Trophoblast cell (in vitro differentiated cells and primary cell): ENCODE measurements at regions not wholly inside any gene's neighbourhood (a gene's known extent, or its start where the extent isn't known, plus 50 kb on each side); places are given as distances from the start of the nearest gene placed in this dataset.
"Not testable (repeated sequence)": the region's sequence is repeated elsewhere in the genome, so short reads cannot be mapped to it uniquely, and the experiment has no call there.

Experiments used
- DNase-seq, 2 donors: peaks; one replicate each; pipeline ENCODE4 v3.0.0-alpha.2; 2016
- H2AFZ ChIP-seq: 2 replicates; pipeline ENCODE4 v1.6.1; 2013; ENCODE audit warnings: low read length, moderate library complexity, mild to moderate bottlenecking; ENCODE audit not compliant: insufficient read depth, poor library complexity
- H2AK5ac ChIP-seq: 2 replicates; pipeline ENCODE4 v1.6.1; 2013; ENCODE audit warnings: mild to moderate bottlenecking, low read length
- H2BK120ac ChIP-seq: 2 replicates; pipeline ENCODE4 v1.6.1; 2013; ENCODE audit warnings: low read length, mild to moderate bottlenecking, moderate library complexity; ENCODE audit not compliant: insufficient read depth, poor library complexity
- H2BK12ac ChIP-seq: 2 replicates; pipeline ENCODE4 v1.6.1; 2013; ENCODE audit warnings: mild to moderate bottlenecking, low read length, moderate library complexity
- H2BK5ac ChIP-seq: 2 replicates; pipeline ENCODE4 v1.6.1; 2013; ENCODE audit warnings: low read length, low read depth, moderate library complexity, mild to moderate bottlenecking; ENCODE audit not compliant: poor library complexity
- H3K14ac ChIP-seq: 2 replicates; pipeline ENCODE4 v1.6.1; 2013; ENCODE audit warnings: mild to moderate bottlenecking, low read length
- H3K18ac ChIP-seq: 2 replicates; pipeline ENCODE4 v1.6.1; 2013; ENCODE audit warnings: mild to moderate bottlenecking, low read length
- H3K23ac ChIP-seq: 2 replicates; pipeline ENCODE4 v1.6.1; 2013; ENCODE audit warnings: low read length
- H3K27ac ChIP-seq: 2 replicates; pipeline ENCODE4 v1.5.1; 2013; ENCODE audit warnings: low read depth, mild to moderate bottlenecking, inconsistent platforms, low read length, moderate library complexity
- H3K27me3 ChIP-seq: 2 replicates; pipeline ENCODE4 v1.6.1; 2013; ENCODE audit warnings: inconsistent platforms, mild to moderate bottlenecking, low read length, moderate library complexity; ENCODE audit not compliant: insufficient read depth
- H3K36me3 ChIP-seq, 2 experiments: 1 replicate in 1 of 2; 2 replicates in 1 of 2; pipeline ENCODE4 v1.6.1; 2013; ENCODE audit warnings: low read length in 2 of 2, mild to moderate bottlenecking in 2 of 2, moderate library complexity in 1 of 2; ENCODE audit not compliant: insufficient read depth in 2 of 2, control insufficient read depth in 1 of 2
- H3K4ac ChIP-seq: 2 replicates; pipeline ENCODE4 v1.6.1; 2013; ENCODE audit warnings: low read depth, mild to moderate bottlenecking, low read length, moderate library complexity
- H3K4me1 ChIP-seq, 2 experiments: 1 replicate in 1 of 2; 2 replicates in 1 of 2; pipeline ENCODE4 v1.6.1; 2013; ENCODE audit warnings: low read length in 2 of 2, mild to moderate bottlenecking in 2 of 2, moderate library complexity in 1 of 2; ENCODE audit not compliant: insufficient read depth in 2 of 2, control insufficient read depth in 1 of 2
- H3K4me2 ChIP-seq: 2 replicates; pipeline ENCODE4 v1.6.1; 2013; ENCODE audit warnings: inconsistent platforms, mild to moderate bottlenecking, low read length, moderate library complexity
- H3K4me3 ChIP-seq: 2 replicates; pipeline ENCODE4 v1.5.1; 2013; ENCODE audit warnings: mild to moderate bottlenecking, low read depth, low read length, inconsistent platforms
- H3K79me1 ChIP-seq: one replicate; pipeline ENCODE4 v1.6.1; 2013; ENCODE audit warnings: low read length
- H3K79me2 ChIP-seq: 2 replicates; pipeline ENCODE4 v1.6.1; 2013; ENCODE audit warnings: low read length, mild to moderate bottlenecking; ENCODE audit not compliant: control insufficient read depth, insufficient read depth, poor library complexity
- H3K9ac ChIP-seq: 2 replicates; pipeline ENCODE4 v1.6.1; 2013; ENCODE audit warnings: mild to moderate bottlenecking, low read length
- H3K9me3 ChIP-seq: 2 replicates; pipeline ENCODE4 v1.6.1; 2013; ENCODE audit warnings: low read depth, mild to moderate bottlenecking, control low read depth, inconsistent platforms, low read length; ENCODE audit not compliant: insufficient read depth
- H4K12ac ChIP-seq: 2 replicates; pipeline ENCODE4 v1.6.1; 2013; ENCODE audit warnings: low read depth, mild to moderate bottlenecking, low read length, moderate library complexity
- H4K8ac ChIP-seq: 2 replicates; pipeline ENCODE4 v1.6.1; 2013; ENCODE audit warnings: low read depth, mild to moderate bottlenecking, low read length, moderate library complexity
- H4K91ac ChIP-seq: one replicate; pipeline ENCODE4 v1.6.1; 2013; ENCODE audit warnings: low read depth, mild to moderate bottlenecking, low read length, moderate library complexity
- WGBS: extraction: QIAGEN DNeasy Blood & Tissue Kit; methylation state at CpG from one replicate; pipeline ENCODE4 v1.1.7; 2013; ENCODE audit warnings: missing lambda C conversion rate; ENCODE audit not compliant: insufficient read length, insufficient coverage; ENCODE audit errors: extremely low coverage; 5-methylcytosine and 5-hydroxymethylcytosine counted together

DNA sequence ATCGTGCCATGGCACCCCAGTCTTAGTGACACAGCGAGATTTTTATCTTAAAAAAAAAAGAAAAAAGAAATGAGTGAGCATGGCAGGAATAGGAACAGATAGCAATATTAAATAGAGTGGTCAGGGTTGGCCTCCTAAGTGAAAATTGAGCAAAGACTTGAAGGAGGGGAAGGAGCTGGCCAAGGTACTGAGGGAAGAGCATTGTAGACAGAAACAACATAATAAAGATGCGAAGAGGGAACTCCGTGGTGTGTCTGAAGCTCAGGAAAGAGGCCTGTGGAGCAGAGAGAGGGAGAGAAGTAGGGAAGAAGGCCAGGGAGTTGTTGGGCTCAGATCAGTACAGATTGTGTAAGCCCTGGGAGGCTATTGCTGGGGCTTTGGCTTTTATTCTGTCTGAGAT is 1256.1 kb downstream of the FOXD4L5 start:
- not testable (repeated sequence) for H3K18ac ChIP-seq, H4K12ac ChIP-seq, H3K14ac ChIP-seq, H3K27me3 ChIP-seq, H3K79me2 ChIP-seq, H2BK5ac ChIP-seq, H3K27ac ChIP-seq, H3K23ac ChIP-seq, H4K91ac ChIP-seq, H2BK12ac ChIP-seq, H2AFZ ChIP-seq, H3K4me1 ChIP-seq, H2AK5ac ChIP-seq, H3K36me3 ChIP-seq, H4K8ac ChIP-seq, H3K9ac ChIP-seq, H3K79me1 ChIP-seq, H2BK120ac ChIP-seq, H3K4ac ChIP-seq, H3K4me3 ChIP-seq, H3K4me2 ChIP-seq, DNase-seq
- H3K9me3 ChIP-seq: peaks cover 15% of the 10 kb centered on the region
- WGBS: no CpG with 5 or more reads among the region's 4 CpGs

DNA sequence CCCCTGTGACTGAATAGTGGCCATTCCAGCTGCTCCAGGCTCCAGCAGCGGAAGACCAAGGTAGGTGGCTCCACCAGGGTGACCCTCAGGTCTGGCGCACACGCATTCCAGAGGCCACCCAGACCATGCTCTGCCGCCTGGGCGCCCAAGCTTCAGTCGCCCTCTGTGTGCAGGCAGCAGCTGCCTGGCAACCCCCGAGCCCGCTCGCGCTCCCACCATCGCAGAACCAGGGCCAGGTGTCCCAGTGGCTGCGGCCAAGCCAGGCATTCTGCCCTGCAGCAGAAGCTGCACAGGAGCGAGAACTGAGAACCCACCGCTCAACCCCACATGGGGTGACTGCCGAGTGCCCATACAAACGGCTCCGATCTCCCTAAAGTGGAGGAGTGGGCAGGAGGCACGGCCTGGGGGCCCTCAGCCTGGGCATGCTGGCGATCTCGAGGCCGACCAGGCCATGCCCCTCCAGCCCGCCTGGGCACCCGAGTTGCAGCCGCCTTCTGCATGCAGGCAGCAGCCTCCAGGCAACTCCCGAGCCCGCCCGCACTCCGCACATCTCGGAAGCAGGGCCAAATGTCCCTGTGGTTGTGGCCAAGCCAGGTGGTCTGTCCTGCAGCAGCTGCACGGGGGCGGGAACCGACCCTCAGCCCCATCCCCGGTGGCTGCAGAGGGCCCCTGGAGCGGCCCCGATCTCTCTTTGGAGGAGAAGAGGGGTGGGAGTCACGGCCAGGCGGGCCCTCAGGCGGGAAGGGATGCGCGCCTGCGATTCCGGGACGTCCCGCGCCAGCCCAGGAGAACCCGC is 1264.1 kb downstream of the FOXD4L5 start:
- not testable (repeated sequence) for H3K27me3 ChIP-seq, H3K18ac ChIP-seq, H3K9me3 ChIP-seq, H3K4ac ChIP-seq, H2AK5ac ChIP-seq, H3K4me1 ChIP-seq, H3K79me2 ChIP-seq, H4K91ac ChIP-seq, H3K4me3 ChIP-seq, H2BK12ac ChIP-seq, H3K27ac ChIP-seq, H3K79me1 ChIP-seq, H4K12ac ChIP-seq, DNase-seq, H3K9ac ChIP-seq, H3K4me2 ChIP-seq, H2BK5ac ChIP-seq, H2AFZ ChIP-seq, H3K36me3 ChIP-seq, H2BK120ac ChIP-seq, H3K23ac ChIP-seq, H4K8ac ChIP-seq, H3K14ac ChIP-seq
- no CpG with 5 or more reads among the region's 46 CpGs for WGBS

DNA sequence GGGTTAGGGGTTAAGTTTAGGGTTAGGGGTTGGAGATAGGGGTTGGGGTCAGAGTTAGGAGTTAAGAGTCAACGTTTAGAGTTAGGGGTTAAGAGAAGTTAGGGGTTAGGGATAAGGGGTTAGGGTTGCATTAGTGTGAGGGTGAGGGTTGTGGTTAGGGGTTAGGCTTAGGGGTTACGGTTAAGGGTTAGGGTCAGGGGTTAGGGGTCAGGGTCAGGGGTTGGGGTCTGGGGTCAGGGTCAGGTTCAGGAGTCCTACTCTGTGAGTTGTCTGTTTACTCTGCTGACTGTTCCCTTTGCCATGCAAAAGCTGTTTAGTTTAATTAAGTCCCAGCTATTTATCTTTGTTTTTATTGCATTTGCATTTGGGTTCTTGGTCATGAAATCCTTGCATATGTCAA is 1267.3 kb downstream of the FOXD4L5 start:
- WGBS: no CpG with 5 or more reads among the region's 2 CpGs
- not testable (repeated sequence) for H2BK120ac ChIP-seq, H3K36me3 ChIP-seq, H4K12ac ChIP-seq, H3K4me1 ChIP-seq, H4K8ac ChIP-seq, H2AFZ ChIP-seq, H3K4me3 ChIP-seq, H3K79me2 ChIP-seq, H4K91ac ChIP-seq, H3K79me1 ChIP-seq, H3K14ac ChIP-seq, H3K9ac ChIP-seq, H3K4ac ChIP-seq, H3K4me2 ChIP-seq, H3K18ac ChIP-seq, H3K27ac ChIP-seq, H2AK5ac ChIP-seq, DNase-seq, H3K23ac ChIP-seq, H2BK12ac ChIP-seq, H3K27me3 ChIP-seq, H2BK5ac ChIP-seq
- H3K9me3 ChIP-seq: peaks cover 27% of the 10 kb centered on the region

DNA sequence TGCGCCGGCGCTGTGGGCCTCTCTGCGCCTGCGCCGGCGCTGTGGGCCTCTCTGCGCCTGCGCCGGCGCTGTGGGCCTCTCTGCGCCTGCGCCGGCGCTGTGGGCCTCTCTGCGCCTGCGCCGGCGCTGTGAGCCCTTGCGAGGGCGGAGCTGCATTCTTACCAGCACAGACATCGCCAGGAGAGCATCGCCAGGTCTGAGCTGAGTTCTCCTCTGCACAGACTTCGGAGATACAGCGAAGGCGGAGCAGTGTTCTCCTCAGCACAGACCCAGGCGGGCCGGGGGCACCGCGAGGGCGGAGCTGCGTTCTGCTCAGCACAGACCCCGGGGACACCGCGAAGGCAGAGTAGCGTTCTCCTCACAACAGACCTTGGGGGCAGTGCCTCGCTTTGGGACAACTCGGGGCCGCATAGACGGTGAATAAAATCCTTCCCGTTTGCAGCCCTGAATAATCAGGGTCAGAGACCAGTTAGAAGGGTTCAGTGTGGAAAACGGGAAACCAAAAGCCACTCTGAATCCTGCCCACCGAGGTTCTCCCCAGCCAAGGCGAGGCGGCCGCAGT is 1268.1 kb downstream of the FOXD4L5 start:
- H3K36me3 ChIP-seq, H3K79me2 ChIP-seq, H3K27me3 ChIP-seq, H2AFZ ChIP-seq, H3K27ac ChIP-seq, H3K23ac ChIP-seq, H3K4me2 ChIP-seq, H3K4ac ChIP-seq, H3K4me3 ChIP-seq, H4K8ac ChIP-seq, H4K12ac ChIP-seq, H3K14ac ChIP-seq, H3K9ac ChIP-seq, H3K79me1 ChIP-seq, H2BK12ac ChIP-seq, H2AK5ac ChIP-seq, H3K4me1 ChIP-seq, H3K18ac ChIP-seq, H2BK5ac ChIP-seq, H2BK120ac ChIP-seq, H4K91ac ChIP-seq: not testable (repeated sequence)
- DNase-seq: peak; percentile 66 to 72
- WGBS: no CpG with 5 or more reads among the region's 46 CpGs
- peaks cover 27% of the 10 kb centered on the region for H3K9me3 ChIP-seq
